Testis (tissue), 2 donors: ENCODE measurements at regions not wholly inside any gene's neighbourhood (a gene's known extent, or its start where the extent isn't known, plus 50 kb on each side); places are given as distances from the start of the nearest gene placed in this dataset.

Source experiments
- CTCF ChIP-seq, 3 experiments: fragments of 450-650 bp in 2 of 3; fragments of 200-600 bp in 1 of 3; sonication (generic) in 1 of 3; IDR thresholded peaks; one replicate each; pipeline ENCODE4 v1.5.1; 2016 to 2019; ENCODE audit warnings: antibody characterized with exemption in 3 of 3, mild to moderate bottlenecking in 2 of 3, moderate library complexity in 1 of 3
- POLR2A ChIP-seq: fragments of 450-650 bp; IDR thresholded peaks from one replicate; pipeline ENCODE4 v1.6.1; 2017; ENCODE audit warnings: antibody characterized with exemption, mild to moderate bottlenecking, moderate library complexity

GRCh38 chr7:68408873-68409272, 1189.4 kb upstream of the AUTS2 start:
- TF ChIP-seq CTCF (IDR thresholded peaks at IDR 0.05) = no peak
- TF ChIP-seq POLR2A = no peak
